ENCODE measurements at regions not wholly inside any gene's neighbourhood (a gene's known extent, or its start where the extent isn't known, plus 50 kb on each side); places are given as distances from the start of the nearest gene placed in this dataset.
"Not testable (repeated sequence)": the region's sequence is repeated elsewhere in the genome, so short reads cannot be mapped to it uniquely, and the experiment has no call there.

DNA sequence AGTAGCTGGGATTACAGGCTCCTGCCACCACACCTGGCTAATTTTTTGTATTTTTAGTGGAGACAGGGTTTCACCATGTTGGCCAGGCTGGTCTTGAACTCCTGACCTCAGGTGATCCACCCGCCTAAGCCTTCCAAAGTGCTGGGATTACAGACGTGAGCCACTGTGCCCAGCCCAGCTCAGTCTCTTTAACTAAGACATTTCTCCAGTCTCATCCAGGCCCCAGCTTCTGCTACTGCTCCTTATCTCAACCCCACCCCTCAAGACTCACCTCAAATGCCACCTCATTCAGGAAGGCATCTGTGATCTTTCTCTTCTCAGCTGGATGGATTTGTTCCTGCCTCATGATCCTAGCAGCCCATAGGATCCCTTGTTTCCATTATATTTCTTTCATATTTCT, 85.9 kb upstream of the GRAMD1B start:
- not testable (repeated sequence) for DNase-seq

DNA sequence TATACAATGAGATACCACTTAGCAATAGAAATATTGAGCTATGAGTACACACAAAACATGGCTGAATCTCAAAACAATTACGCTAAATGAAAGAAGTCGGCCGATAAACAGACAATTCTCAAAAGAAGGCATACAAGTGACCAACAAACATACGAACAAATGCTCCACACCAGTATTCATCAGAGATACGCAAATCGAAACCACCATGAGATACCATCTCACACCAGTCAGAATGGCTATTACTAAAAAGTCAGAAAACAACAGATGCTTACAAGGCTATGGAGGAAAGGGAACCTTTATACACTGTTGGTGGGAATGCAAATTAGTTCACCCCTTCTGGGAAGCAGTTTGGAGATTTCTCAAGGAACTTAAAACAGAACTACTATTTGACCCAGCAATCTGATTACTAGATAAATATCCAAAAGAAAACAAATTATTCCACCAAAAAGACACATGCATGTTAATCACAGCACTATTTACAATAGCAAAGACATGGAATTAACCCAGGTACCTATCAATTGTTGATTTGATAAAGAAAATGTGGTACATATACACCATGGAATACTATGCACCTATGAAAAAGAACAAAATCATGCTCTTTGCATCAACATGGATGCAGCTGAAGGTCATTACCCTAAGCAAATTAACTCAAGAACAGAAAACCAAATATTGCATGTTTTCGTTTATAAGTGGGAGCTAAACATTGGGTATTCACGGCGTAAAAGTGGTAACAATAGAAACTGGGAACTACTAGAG, 90.9 kb upstream of the GRAMD1B start:
- no peak for DNase-seq

DNA sequence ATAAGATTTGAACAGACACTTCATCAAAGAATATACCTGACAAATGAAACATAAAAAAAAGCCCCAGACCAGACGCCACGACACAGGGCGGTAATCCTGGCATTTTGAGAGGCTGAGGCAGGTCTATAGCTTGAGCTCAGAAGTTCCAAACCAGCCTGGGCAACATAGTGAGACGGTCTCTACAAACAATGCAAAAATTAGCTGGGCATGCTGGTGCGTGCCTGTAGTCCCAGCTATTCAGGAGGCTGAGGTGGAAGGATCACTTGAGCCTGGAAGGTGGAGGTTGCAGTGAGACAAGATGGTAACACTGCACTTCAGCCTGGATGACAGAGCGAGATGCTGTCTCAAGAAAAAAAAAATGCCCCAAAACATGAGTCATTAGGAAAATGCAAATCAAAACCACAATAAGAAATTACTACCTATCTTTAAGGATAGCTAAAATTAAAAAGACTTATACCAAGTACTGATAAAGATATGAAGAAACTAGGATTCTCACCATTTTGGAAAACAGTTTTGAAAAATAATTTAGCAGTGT, 91.7 kb upstream of the GRAMD1B start:
- DNase-seq: no peak

DNA sequence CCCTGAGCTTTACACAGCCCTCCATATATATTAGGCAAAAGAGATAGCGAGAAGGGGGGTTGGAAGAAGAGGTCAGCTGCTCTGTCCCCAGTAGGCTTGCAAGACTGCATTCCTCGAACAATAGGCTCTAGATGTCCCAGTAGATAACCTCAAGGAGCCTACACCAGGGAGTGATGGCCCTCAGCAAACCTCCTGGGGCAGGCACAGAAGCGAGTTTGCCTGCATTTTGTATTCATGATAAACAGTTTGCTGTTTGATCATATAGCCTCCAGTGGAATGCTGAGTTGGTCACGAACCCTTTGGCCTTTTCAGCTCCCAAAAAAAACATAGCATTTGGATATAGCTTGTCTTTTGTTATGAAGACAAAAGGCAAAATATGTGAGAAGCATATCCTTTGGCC, 95.1 kb upstream of the GRAMD1B start:
- no peak for DNase-seq

DNA sequence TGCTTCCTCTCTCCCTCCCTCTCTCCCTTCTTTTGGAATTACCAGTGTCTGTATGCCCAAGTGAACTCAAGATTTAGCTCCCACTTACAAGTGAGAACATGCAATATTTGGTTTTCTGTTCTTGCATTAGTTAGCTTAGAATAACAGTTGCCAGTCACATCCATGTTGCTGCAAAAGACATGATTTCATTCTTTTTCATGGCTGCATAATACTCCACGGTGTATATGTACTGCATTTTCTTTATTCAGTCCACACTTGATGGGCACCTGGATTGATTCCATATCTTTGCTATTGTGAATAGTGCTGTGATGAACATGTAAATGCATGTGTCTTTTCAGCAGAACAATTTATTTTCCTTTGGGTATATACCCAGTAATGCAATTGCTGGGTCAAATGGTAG, 97.5 kb upstream of the GRAMD1B start:
- not testable (repeated sequence) for DNase-seq

- no peak for DNase-seq
Observed at GRCh38 chr11:123330948-123331347, 99.1 kb upstream of the GRAMD1B start.

DNA sequence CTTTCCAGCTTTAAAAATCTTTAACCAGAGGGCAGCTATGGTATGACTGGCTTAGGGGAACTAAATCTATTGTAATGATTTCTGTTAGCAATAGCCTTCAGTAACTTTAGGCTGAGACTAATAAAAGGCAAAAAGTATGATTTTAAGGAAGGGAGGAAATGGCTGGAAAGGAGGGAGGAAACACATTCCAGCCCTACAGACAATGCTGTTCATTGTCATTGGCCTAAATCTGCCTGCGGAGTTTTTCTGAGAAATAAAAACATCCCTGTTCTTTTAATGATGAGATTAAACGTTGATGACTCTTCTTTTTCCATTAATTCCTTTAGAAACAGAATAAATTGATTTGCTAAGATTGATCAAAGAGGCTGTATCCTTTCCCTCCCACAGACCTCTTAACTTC, 99.6 kb upstream of the GRAMD1B start:
- DNase-seq: no peak

- no peak for DNase-seq
Observed at GRCh38 chr11:123330071-123330470, 100.0 kb upstream of the GRAMD1B start.

DNA sequence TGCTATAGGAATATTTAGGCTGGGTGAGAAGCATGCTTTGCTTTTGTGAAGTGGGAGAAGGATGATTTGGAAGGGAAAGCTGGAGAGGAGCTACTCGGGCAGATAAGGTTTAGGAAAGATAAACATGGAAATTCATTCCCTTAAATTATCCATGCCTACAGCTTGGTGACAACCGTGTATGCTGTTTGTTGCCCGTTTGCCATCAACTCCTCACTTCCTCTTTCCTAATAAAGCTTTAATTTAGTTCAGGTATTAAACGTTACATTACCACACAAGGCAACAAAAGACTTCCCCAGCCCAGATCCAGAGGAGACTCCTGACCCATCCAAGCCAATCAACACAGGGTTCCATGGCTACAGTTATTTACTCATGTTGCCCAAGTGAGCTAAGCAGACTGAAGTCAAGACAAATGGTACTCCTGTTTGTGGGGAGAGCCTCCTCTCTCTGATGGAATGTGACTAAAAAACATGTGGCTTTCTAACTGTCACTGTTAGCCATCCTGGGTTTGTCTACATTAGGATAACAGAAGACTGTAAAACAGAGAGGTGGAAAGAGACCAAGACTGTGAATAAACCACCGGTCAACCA, 101.7 kb upstream of the GRAMD1B start:
- no peak for DNase-seq

DNA sequence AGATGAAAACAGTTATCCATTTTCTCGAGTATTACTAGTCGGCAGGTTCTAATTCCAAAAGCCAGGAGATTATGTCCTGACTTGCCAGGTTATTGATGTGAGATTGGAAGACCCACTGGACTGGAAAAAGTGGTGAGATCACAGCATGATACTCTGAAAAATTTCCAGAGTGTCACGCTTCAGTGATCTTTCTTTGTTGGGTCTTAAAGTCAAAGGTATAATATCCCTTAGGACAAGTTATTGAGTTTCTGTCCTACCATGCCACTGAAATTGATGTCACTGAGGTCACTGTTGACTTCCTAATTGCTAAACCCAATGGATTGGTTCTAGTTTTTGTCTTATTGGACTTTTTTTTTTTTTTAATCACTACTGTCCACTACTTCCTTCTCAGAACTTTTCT, 104.5 kb upstream of the GRAMD1B start:
- no peak for DNase-seq

DNA sequence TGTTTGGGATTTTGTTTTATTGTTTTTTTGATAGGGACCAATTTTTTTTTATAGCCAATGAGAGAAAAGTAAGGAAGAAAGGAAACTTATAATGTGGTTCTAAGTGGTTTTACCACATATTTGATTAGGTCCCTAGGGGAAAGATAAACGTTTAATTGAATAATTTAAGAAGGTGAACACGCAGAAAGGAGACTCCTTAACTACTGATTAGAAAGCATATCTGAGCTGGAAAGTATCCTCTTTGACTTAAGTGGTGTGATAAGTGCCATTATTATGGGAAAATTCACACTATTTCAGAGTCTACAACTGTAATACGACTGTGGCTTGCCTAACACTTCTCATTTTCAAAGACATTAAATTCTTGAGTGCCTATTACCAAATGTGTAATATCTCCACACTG, 106.5 kb upstream of the GRAMD1B start:
- DNase-seq: no peak

DNA sequence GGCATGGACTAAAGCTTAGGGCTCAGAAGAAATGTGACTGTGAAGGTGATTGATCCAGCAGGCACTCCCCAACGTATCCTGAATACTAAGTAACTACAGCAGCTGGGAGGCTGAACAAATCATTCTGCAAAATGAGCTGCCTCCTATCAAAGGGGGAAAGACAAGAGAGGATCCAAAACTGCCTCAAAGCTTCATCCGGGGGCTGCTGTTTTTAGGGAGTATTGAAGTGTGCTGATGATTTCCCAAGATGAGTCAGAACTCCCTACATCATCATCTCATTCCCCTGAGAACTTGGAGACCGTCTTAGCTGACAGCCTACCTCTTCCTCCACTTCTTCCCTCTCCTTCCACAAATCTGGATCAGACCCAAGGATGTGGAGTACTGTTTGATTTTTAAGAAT, 108.4 kb upstream of the GRAMD1B start:
- no peak for DNase-seq

DNA sequence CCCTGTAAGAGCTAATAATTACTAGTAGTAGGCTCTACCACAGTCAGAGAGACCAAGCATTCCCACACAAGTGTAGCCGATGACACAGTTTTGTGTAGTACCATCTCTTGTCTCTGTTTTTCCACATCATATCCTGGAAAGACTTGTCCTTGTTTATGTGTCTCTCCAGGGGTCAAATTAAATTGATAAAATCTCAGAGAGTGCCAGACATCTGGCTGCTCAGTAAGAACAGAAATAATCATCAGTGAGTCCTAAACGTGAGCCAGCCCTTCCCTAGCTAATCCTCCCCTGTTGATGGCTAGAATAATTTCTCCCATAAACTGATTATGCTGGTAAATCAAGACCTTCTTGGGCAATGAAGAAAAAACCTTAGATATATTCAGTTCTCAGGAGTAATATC, 111.4 kb upstream of the GRAMD1B start:
- DNase-seq: no peak

GRCh38 chr11:123318132-123318531, 111.9 kb upstream of the GRAMD1B start:
- DNase-seq: not testable (repeated sequence)

DNA sequence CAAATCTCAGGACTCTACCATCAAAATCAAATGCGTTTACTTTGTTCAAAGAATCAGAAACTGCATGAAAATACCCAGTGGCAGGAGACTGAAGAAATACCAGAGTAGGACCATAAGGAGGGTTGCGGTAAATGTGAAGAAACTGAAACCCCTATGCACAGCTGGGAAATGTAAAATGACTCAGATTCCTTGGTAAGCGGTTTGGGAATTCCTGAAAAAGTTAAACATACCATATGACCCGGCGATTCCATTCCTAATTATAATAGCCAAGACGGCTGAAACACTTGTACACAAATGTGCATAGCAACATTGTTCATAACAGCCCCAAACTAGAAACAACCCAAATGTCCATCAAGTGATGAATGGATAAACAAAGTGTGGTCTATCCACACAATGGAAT, 114.1 kb upstream of the GRAMD1B start:
- no peak for DNase-seq

- DNase-seq: no peak
Observed at GRCh38 chr11:123314972-123315371, 115.1 kb upstream of the GRAMD1B start.

DNA sequence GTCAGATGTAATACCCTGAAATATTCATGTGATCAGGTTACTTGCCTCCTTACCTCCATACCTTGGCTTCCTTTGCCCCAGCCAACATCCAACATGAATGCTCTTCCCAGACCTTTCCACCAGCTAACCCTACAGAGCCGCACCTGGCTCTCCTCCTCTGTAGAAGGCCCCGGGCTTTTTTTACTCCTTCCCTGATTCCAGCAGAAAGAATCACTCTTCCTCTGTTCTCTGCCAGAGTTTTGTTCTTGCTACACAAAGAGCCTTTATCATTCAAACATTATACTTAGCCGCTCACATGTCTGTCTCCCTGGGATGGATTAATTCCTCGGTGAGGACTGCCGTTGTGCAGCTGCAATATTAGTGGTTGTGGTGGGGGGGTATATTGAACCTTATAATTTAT, 116.8 kb upstream of the GRAMD1B start:
- no peak for DNase-seq

DNA sequence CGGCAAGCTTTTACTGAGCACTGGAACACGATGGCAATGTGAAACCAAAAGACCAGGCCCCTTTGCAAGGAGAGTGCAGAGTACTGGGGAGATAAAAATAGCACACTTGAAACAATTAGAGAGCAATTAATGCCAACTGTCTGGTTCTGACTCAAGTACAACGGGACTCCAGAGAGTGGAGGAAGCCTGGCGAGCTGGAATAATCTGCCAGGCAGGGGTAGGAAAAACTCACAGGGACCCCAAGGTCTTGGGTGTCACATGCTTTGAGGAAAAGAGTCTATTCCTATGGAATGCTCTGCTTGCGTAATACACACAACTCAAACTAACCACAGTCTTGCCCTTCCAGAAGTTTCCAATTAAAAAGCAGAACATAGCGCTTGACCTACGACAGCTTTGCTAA, 113.0 kb upstream of the CLMP start:
- DNase-seq: no peak

- no peak for DNase-seq
Observed at GRCh38 chr11:123307276-123307675, 112.2 kb upstream of the CLMP start.

DNA sequence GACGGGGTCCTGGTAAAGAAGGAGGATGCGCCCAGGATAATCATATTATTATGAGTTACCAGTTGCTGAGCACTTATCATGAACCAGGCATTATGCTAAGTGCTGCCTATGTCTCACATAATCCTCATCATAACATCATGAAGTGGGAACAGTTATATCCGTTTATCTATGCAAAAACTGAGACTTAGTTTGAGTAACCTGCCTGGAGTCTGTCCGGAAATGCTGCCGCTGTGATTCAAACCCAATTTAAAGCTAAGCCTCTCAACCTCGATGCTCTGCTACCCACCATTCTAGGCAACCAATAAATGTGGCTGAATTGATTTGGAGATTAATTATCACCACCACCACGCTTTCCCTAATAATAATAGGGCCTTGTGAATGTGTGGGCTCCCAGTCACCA, 111.5 kb upstream of the CLMP start:
- no peak for DNase-seq

GRCh38 chr11:123305601-123306375, 110.7 kb upstream of the CLMP start:
- DNase-seq: no peak

DNA sequence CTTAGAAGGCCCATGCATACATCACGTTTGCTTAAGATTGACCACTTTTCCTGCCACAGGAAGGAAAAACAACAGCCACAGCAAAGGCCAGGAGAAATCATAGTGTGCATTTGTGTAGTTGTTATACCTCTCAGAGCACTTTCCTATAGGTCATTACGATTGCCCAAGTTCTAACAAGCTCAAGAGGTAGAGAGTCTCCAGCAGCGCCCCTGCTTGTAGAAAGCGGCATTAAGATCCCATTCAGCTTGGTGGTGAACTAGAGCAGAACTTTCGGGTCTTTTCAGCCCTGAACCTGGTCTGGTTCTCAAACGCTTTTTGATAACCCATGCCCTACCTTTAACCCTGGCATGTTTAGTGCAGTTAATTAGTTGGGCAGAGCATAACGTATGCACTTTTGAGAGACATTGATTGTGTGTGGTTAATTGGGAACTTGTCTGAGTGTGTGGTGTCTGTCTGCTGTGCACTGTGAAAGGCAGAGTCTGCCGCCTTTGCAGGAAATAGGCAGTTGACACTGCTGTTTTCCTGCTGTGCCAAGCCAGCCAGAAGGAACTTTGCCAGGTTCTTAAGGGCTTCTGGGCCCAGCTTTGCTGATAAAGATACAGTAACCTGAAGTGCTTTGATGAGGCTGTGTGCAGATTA, 109.9 kb upstream of the CLMP start:
- DNase-seq: no peak

- no peak for DNase-seq
Observed at GRCh38 chr11:123303924-123304323, 108.9 kb upstream of the CLMP start.
